ENCODE measurements at regions not wholly inside any gene's neighbourhood (a gene's known extent, or its start where the extent isn't known, plus 50 kb on each side); places are given as distances from the start of the nearest gene placed in this dataset.

DNA sequence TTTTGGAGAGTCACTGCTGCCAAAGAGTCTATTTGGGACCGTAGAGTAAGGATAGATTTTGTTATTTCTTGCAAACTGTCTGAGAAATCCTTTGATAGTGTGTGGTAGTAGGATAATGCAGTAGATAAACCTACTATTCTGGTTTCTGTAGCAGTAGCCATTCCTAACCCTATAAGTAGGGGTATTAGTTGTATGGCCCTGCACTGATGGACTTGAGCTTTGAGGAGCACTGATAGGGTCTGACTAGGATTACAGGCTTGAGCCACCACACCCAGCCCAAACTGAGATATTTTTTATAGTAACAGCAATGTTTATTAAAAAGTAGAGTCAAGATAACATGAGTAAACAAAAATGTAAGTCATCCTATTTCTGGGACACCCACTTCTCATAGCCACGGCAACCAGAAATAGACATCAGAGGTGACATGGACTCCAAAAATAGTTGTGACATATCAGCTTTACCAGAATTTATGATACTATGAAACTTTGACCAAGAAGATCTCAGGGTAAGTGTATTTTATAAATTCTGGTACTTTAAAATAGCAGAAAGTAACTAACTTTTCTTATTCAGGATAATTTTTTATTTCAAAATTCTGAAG is 479.1 kb downstream of the SUCLA2 start:
- Histone ChIP-seq H3K9me3 (ENCODE audit: control insufficient read depth in 2 of 2, low read length in 2 of 2) (no peaks in the 10 kb centered on the region), H3K27ac (ENCODE audit: low read length) (no peak overlapping the region), H3K4me3 (ENCODE audit: low read length in 2 of 2) (no peak overlapping the region), H3K9ac (ENCODE audit: low read length in 2 of 2) (no peak overlapping the region), H3K36me3 (ENCODE audit: control insufficient read depth in 2 of 2, insufficient read depth in 2 of 2, low read length in 2 of 2) (no peaks in the 10 kb centered on the region), H3K4me1 (ENCODE audit: control insufficient read depth, insufficient read depth, low read length) (no peaks in the 10 kb centered on the region), H3K27me3 (ENCODE audit: control insufficient read depth in 1 of 2, insufficient read depth in 2 of 2, low read length in 2 of 2) (no peaks in the 10 kb centered on the region)

DNA sequence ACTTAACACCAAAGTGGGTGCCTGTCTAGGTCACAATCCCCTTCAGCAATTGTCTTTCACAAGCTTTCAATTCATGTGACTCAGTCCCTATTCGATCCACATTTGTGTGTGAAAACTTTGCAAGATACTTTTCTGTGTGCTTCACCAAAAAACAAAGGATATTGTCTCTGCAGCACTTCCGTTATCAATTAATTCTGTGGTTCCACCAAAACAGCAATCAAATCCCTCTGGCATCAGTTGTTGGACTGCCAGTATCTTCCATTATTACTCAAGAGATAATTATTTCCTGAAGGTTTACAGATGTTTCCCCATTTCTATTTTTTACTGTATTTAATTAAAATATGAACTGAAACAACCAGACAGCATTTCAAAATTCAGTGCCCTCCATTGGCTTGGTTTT is 481.4 kb downstream of the SUCLA2 start:
- Histone ChIP-seq H3K27ac (ENCODE audit: low read length) (no peak overlapping the region), H3K27me3 (ENCODE audit: control insufficient read depth in 1 of 2, insufficient read depth in 2 of 2, low read length in 2 of 2) (no peaks in the 10 kb centered on the region), H3K9ac (ENCODE audit: low read length in 2 of 2) (no peak overlapping the region), H3K4me1 (ENCODE audit: control insufficient read depth, insufficient read depth, low read length) (no peaks in the 10 kb centered on the region), H3K9me3 (ENCODE audit: control insufficient read depth in 2 of 2, low read length in 2 of 2) (peaks cover 0 to 3% of the 10 kb centered on the region in 2 donors), H3K4me3 (ENCODE audit: low read length in 2 of 2) (no peak overlapping the region), H3K36me3 (ENCODE audit: control insufficient read depth in 2 of 2, insufficient read depth in 2 of 2, low read length in 2 of 2) (no peaks in the 10 kb centered on the region)

DNA sequence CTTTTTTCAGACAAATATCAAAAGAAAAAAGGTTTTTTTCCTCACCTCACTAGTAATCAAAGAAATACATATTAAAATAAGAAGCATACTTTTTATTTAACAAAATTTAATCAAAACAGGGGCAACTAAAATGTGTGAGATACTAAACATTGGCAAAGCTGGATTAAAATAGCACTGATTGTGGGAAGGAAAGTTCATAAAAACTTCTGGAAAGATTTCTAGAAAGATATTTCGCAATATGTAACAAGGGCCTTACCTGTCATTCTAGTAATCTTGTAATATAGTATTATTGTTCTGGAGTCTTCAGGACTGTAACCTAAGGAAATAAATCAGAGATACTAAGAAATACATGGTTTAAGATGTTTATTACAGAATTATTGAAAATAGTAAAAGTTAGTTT is 482.5 kb downstream of the SUCLA2 start:
- Histone ChIP-seq H3K27ac (ENCODE audit: low read length) (no peak overlapping the region), H3K27me3 (ENCODE audit: control insufficient read depth in 1 of 2, insufficient read depth in 2 of 2, low read length in 2 of 2) (no peaks in the 10 kb centered on the region), H3K4me1 (ENCODE audit: control insufficient read depth, insufficient read depth, low read length) (no peaks in the 10 kb centered on the region), H3K9ac (ENCODE audit: low read length in 2 of 2) (no peak overlapping the region), H3K4me3 (ENCODE audit: low read length in 2 of 2) (no peak overlapping the region), H3K9me3 (ENCODE audit: control insufficient read depth in 2 of 2, low read length in 2 of 2) (peaks cover 0 to 3% of the 10 kb centered on the region in 2 donors), H3K36me3 (ENCODE audit: control insufficient read depth in 2 of 2, insufficient read depth in 2 of 2, low read length in 2 of 2) (no peaks in the 10 kb centered on the region)

GRCh38 chr13:47511647-47512046 is 489.4 kb downstream of the SUCLA2 start:
- no peak overlapping the region for H3K9ac ChIP-seq (ENCODE audit: low read length in 2 of 2)

GRCh38 chr13:47508527-47509228 is 492.4 kb downstream of the SUCLA2 start:
- Histone ChIP-seq H3K4me1 (ENCODE audit: control insufficient read depth, insufficient read depth, low read length) (no peaks in the 10 kb centered on the region), H3K36me3 (ENCODE audit: control insufficient read depth in 2 of 2, insufficient read depth in 2 of 2, low read length in 2 of 2) (no peaks in the 10 kb centered on the region), H3K27ac (ENCODE audit: low read length) (no peak overlapping the region), H3K9ac (ENCODE audit: low read length in 2 of 2) (no peak overlapping the region), H3K9me3 (ENCODE audit: control insufficient read depth in 2 of 2, low read length in 2 of 2) (no peaks in the 10 kb centered on the region), H3K27me3 (ENCODE audit: control insufficient read depth in 1 of 2, insufficient read depth in 2 of 2, low read length in 2 of 2) (no peaks in the 10 kb centered on the region), H3K4me3 (ENCODE audit: low read length in 2 of 2) (no peak overlapping the region)

More at GRCh38 chr13:47511647-47512046, 489.4 kb downstream of the SUCLA2 start:
- H3K9me3 ChIP-seq (ENCODE audit: control insufficient read depth in 2 of 2, low read length in 2 of 2), result peaks cover 0 to 3% of the 10 kb centered on the region in 2 donors
- no peaks in the 10 kb centered on the region for H3K27me3 ChIP-seq (ENCODE audit: control insufficient read depth in 1 of 2, insufficient read depth in 2 of 2, low read length in 2 of 2)
- no peaks in the 10 kb centered on the region for H3K4me1 ChIP-seq (ENCODE audit: control insufficient read depth, insufficient read depth, low read length)
- no peak overlapping the region for H3K4me3 ChIP-seq (ENCODE audit: low read length in 2 of 2)
- no peak overlapping the region for H3K27ac ChIP-seq (ENCODE audit: low read length)
- H3K36me3 ChIP-seq (ENCODE audit: control insufficient read depth in 2 of 2, insufficient read depth in 2 of 2, low read length in 2 of 2), result no peaks in the 10 kb centered on the region

- Histone ChIP-seq H3K4me3 (ENCODE audit: low read length in 2 of 2) (no peak overlapping the region), H3K9ac (ENCODE audit: low read length in 2 of 2) (no peak overlapping the region), H3K9me3 (ENCODE audit: control insufficient read depth in 2 of 2, low read length in 2 of 2) (no peaks in the 10 kb centered on the region), H3K36me3 (ENCODE audit: control insufficient read depth in 2 of 2, insufficient read depth in 2 of 2, low read length in 2 of 2) (no peaks in the 10 kb centered on the region), H3K27me3 (ENCODE audit: control insufficient read depth in 1 of 2, insufficient read depth in 2 of 2, low read length in 2 of 2) (no peaks in the 10 kb centered on the region), H3K27ac (ENCODE audit: low read length) (no peak overlapping the region), H3K4me1 (ENCODE audit: control insufficient read depth, insufficient read depth, low read length) (no peaks in the 10 kb centered on the region)
Observed at GRCh38 chr13:47503475-47503874, 497.6 kb downstream of the SUCLA2 start.

GRCh38 chr13:47502166-47502565 is 498.9 kb downstream of the SUCLA2 start:
- H3K36me3 ChIP-seq (ENCODE audit: control insufficient read depth in 2 of 2, insufficient read depth in 2 of 2, low read length in 2 of 2), result no peaks in the 10 kb centered on the region
- H3K27me3 ChIP-seq (ENCODE audit: control insufficient read depth in 1 of 2, insufficient read depth in 2 of 2, low read length in 2 of 2), result no peaks in the 10 kb centered on the region
- H3K4me3 ChIP-seq (ENCODE audit: low read length in 2 of 2), result no peak overlapping the region
- no peak overlapping the region for H3K9ac ChIP-seq (ENCODE audit: low read length in 2 of 2)
- no peak overlapping the region for H3K27ac ChIP-seq (ENCODE audit: low read length)
- no peaks in the 10 kb centered on the region for H3K9me3 ChIP-seq (ENCODE audit: control insufficient read depth in 2 of 2, low read length in 2 of 2)
- H3K4me1 ChIP-seq (ENCODE audit: control insufficient read depth, insufficient read depth, low read length), result no peaks in the 10 kb centered on the region

DNA sequence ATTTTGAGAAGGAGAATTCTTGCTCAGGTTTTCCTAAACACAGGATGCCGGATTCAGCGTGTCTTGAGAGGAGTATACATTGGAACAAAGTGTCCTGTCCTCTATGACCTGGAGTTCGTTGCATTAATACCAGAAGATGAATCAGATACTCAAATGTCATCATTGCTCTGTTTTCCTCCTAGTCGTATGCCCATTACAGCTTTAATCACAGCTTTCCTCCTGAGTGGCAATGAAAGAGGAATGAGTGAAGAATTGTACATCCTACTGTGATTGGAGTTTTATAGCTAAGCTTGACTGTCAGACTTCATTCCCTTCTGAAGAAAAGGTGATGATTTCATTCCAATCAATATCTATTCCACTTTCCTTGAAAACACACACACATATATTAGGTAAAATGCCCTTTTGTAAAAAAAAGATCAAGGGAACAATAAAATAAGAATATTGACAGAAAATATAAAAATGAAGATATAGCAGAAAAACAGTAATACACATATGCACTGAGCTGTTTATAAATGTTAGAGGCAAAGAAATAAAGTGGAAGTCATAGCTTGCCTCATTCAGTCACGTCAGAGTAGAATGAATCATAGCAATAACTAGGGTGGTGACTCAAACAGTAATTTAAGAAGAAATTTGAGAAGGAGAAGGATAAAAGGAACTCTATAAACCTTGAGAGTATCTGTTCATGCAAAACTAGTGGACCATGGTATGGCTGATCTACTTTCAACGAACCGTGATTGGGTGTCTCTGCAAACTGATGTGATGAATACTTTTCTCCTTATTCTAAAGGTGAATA is 501.5 kb downstream of the SUCLA2 start:
- Histone ChIP-seq H3K9ac (ENCODE audit: low read length in 2 of 2) (no peak overlapping the region), H3K4me1 (ENCODE audit: control insufficient read depth, insufficient read depth, low read length) (no peaks in the 10 kb centered on the region), H3K4me3 (ENCODE audit: low read length in 2 of 2) (no peak overlapping the region), H3K9me3 (ENCODE audit: control insufficient read depth in 2 of 2, low read length in 2 of 2) (no peaks in the 10 kb centered on the region), H3K36me3 (ENCODE audit: control insufficient read depth in 2 of 2, insufficient read depth in 2 of 2, low read length in 2 of 2) (no peaks in the 10 kb centered on the region), H3K27ac (ENCODE audit: low read length) (no peak overlapping the region), H3K27me3 (ENCODE audit: control insufficient read depth in 1 of 2, insufficient read depth in 2 of 2, low read length in 2 of 2) (no peaks in the 10 kb centered on the region)

DNA sequence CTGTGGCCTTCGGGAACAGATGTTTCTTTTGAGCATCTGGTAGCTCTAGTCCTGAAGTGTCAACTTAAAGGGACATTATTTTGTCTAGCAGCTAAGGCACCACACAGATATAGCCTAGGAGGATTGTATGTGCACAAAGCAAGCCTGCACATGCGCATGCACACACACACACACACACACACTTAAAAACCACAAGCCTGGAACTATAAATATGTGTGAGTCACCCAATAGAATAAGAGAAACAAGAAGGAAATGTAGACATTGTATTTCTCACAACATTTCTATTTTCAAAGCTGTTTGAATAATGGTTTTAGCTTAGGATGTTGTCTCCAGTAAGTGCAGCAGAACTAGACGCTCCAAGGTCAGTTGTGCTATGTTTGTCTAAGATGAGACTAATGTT is 516.5 kb downstream of the SUCLA2 start:
- no peak overlapping the region for H3K27ac ChIP-seq (ENCODE audit: low read length)
- H3K27me3 ChIP-seq (ENCODE audit: control insufficient read depth in 1 of 2, insufficient read depth in 2 of 2, low read length in 2 of 2), result no peaks in the 10 kb centered on the region
- H3K4me1 ChIP-seq (ENCODE audit: control insufficient read depth, insufficient read depth, low read length), result no peaks in the 10 kb centered on the region
- no peaks in the 10 kb centered on the region for H3K9me3 ChIP-seq (ENCODE audit: control insufficient read depth in 2 of 2, low read length in 2 of 2)
- H3K36me3 ChIP-seq (ENCODE audit: control insufficient read depth in 2 of 2, insufficient read depth in 2 of 2, low read length in 2 of 2), result no peaks in the 10 kb centered on the region
- H3K4me3 ChIP-seq (ENCODE audit: low read length in 2 of 2), result no peak overlapping the region
- no peak overlapping the region for H3K9ac ChIP-seq (ENCODE audit: low read length in 2 of 2)

DNA sequence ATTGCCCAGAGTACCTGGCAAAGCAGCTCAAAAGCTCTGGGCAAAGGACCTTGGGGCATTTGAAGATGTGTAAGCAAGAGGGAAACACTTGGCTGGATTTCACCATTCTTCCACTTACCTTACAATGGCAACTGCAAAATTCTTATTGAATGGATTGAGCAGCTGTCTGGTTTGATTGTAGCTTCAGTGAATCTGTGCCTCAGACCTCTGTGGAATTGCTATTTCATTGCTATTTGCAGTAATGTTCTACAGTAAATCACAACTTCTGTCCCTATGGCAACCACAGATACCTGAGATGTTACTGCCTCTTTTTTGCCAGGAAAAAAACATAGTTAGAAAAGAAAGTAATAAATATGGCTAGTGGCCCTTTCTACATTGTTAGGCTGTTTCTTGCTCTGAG is 519.5 kb downstream of the SUCLA2 start:
- no peak overlapping the region for H3K27ac ChIP-seq (ENCODE audit: low read length)
- H3K27me3 ChIP-seq (ENCODE audit: control insufficient read depth in 1 of 2, insufficient read depth in 2 of 2, low read length in 2 of 2), result no peaks in the 10 kb centered on the region
- no peaks in the 10 kb centered on the region for H3K36me3 ChIP-seq (ENCODE audit: control insufficient read depth in 2 of 2, insufficient read depth in 2 of 2, low read length in 2 of 2)
- H3K4me1 ChIP-seq (ENCODE audit: control insufficient read depth, insufficient read depth, low read length), result no peaks in the 10 kb centered on the region
- H3K4me3 ChIP-seq (ENCODE audit: low read length in 2 of 2), result no peak overlapping the region
- H3K9me3 ChIP-seq (ENCODE audit: control insufficient read depth in 2 of 2, low read length in 2 of 2), result no peaks in the 10 kb centered on the region
- no peak overlapping the region for H3K9ac ChIP-seq (ENCODE audit: low read length in 2 of 2)

- no peak overlapping the region for H3K4me3 ChIP-seq (ENCODE audit: low read length in 2 of 2)
- no peaks in the 10 kb centered on the region for H3K4me1 ChIP-seq (ENCODE audit: control insufficient read depth, insufficient read depth, low read length)
- no peak overlapping the region for H3K9ac ChIP-seq (ENCODE audit: low read length in 2 of 2)
- no peak overlapping the region for H3K27ac ChIP-seq (ENCODE audit: low read length)
- H3K9me3 ChIP-seq (ENCODE audit: control insufficient read depth in 2 of 2, low read length in 2 of 2), result no peaks in the 10 kb centered on the region
- no peaks in the 10 kb centered on the region for H3K36me3 ChIP-seq (ENCODE audit: control insufficient read depth in 2 of 2, insufficient read depth in 2 of 2, low read length in 2 of 2)
- H3K27me3 ChIP-seq (ENCODE audit: control insufficient read depth in 1 of 2, insufficient read depth in 2 of 2, low read length in 2 of 2), result no peaks in the 10 kb centered on the region
Observed at GRCh38 chr13:47480951-47481350, 520.1 kb downstream of the SUCLA2 start.
